Heart left ventricle (tissue), 13 donors: ENCODE measurements at regions not wholly inside any gene's neighbourhood (a gene's known extent, or its start where the extent isn't known, plus 50 kb on each side); places are given as distances from the start of the nearest gene placed in this dataset.

ENCODE experiments used
- POLR2A ChIP-seq, 2 donors: fragments of 450-650 bp; IDR thresholded peaks; one replicate each; pipeline ENCODE4 v1.6.1; 2017; ENCODE audit warnings: antibody characterized with exemption in 2 of 2, mild to moderate bottlenecking in 2 of 2, moderate library complexity in 2 of 2
- TF ChIP-seq, protein P1 (sequence below), 12 donors: fragments of 200-600 bp; sonication (generic) in 4 of 12; IDR thresholded peaks; one replicate each; pipeline versions ENCODE4 v1.5.0 to v1.8.0; 2018 to 2022; ENCODE audit warnings: antibody characterized with exemption in 12 of 12, mild to moderate bottlenecking in 5 of 12
- donor health status: ischemic (EF 13 %, LVEDD 7.1; RV severe dilation, severe dysfunction).
- donor health status: DM: no; HTN: yes; CAD: no.
- donor health status: DM: no; HTN: no; CAD: no.
- donor health status: ischemic (EF 25% LVEDD 6.9; RV normal size, moderate dysfunction).
- donor health status: ischemic (EF 25% LVEDD 5.7; RV mildly dilated, moderate dysfunction).
- donor health status: ischemic (EF 35%, LVEDD 5.7; RV mildly dilated, moderate dysfunction).
- donor health status: nonischemic (EF 11% LVEDD 7.7; RV severe dilation, severe dysfunction).
- donor health status: DM: yes; HTN: yes; CAD: no.
- donor health status: PGD.
- donor health status: ischemic (EF 29% LVEDD 5.4; RV normal size, mild dysfunction).
- donor health status: nonischemic (EF 23%, LVEDD 6.1; RV moderate dilation, normal function).

DNA sequence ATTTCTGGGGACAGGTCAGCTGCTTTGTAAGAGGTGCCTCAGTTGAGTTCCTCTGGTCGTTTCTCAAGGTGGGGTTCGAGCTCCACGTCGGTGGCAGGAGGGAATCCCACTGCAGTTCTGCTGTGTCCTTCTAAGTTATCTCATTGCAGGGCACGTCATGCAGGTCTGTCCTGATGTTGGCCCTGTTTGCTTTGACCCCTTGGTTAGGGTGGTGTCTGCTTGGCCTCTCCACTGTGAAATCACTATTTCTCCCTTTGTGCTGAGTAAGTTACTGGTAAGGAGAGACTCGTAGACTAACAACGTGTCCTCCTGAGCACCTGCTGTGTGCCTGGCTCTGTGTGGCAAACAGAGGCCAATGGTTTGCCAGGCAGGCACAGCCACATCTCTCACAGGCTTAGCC lies 372.9 kb upstream of the ZMIZ1 start:
- TF ChIP-seq, protein P1, sequence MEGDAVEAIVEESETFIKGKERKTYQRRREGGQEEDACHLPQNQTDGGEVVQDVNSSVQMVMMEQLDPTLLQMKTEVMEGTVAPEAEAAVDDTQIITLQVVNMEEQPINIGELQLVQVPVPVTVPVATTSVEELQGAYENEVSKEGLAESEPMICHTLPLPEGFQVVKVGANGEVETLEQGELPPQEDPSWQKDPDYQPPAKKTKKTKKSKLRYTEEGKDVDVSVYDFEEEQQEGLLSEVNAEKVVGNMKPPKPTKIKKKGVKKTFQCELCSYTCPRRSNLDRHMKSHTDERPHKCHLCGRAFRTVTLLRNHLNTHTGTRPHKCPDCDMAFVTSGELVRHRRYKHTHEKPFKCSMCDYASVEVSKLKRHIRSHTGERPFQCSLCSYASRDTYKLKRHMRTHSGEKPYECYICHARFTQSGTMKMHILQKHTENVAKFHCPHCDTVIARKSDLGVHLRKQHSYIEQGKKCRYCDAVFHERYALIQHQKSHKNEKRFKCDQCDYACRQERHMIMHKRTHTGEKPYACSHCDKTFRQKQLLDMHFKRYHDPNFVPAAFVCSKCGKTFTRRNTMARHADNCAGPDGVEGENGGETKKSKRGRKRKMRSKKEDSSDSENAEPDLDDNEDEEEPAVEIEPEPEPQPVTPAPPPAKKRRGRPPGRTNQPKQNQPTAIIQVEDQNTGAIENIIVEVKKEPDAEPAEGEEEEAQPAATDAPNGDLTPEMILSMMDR (IDR thresholded peaks at IDR 0.05), result no peak
- TF ChIP-seq POLR2A (IDR thresholded peaks at IDR 0.05), result no peak
